IMR-90 (cell line): ENCODE measurements at regions not wholly inside any gene's neighbourhood (a gene's known extent, or its start where the extent isn't known, plus 50 kb on each side); places are given as distances from the start of the nearest gene placed in this dataset.

ENCODE experiments used
- BHLHE40 ChIP-seq: fragments of 150-350 bp; IDR thresholded peaks from 2 replicates; pipeline ENCODE4 v1.6.1; 2016; ENCODE audit warnings: mild to moderate bottlenecking, low read depth, low read length
- CEBPB ChIP-seq: IDR thresholded peaks from 2 replicates; pipeline ENCODE4 v1.6.1; 2012; ENCODE audit warnings: low read depth, low read length, improper control_type of control experiment
- MAFK ChIP-seq: IDR thresholded peaks from 2 replicates; pipeline ENCODE4 v1.6.1; 2012; ENCODE audit warnings: low read depth, low read length, improper control_type of control experiment
- MAZ ChIP-seq: IDR thresholded peaks from 2 replicates; pipeline ENCODE4 v1.6.1; 2012; ENCODE audit warnings: low read depth, mild to moderate bottlenecking, low read length, improper control_type of control experiment, moderate library complexity, borderline replicate concordance
- MXI1 ChIP-seq: IDR thresholded peaks from 2 replicates; pipeline ENCODE4 v1.6.1; 2012; ENCODE audit warnings: low read depth, mild to moderate bottlenecking, low read length, moderate library complexity, borderline replicate concordance
- POLR2A ChIP-seq: IDR thresholded peaks from 2 replicates; pipeline ENCODE4 v1.6.1; 2012; ENCODE audit warnings: mild to moderate bottlenecking, low read depth, low read length
- RAD21 ChIP-seq: IDR thresholded peaks from 2 replicates; pipeline ENCODE4 v1.6.1; 2012; ENCODE audit warnings: low read length, improper control_type of control experiment
- RFX5 ChIP-seq: IDR thresholded peaks from 2 replicates; pipeline ENCODE4 v1.8.0; 2012; ENCODE audit warnings: low read depth, mild to moderate bottlenecking, low read length, moderate library complexity
- SMC3 ChIP-seq: fragments of 150-350 bp; IDR thresholded peaks from 2 replicates; pipeline ENCODE4 v1.6.1; 2016; ENCODE audit warnings: low read depth, mild to moderate bottlenecking, antibody characterized with exemption, low read length, moderate library complexity
- USF2 ChIP-seq: fragments of 150-350 bp; IDR thresholded peaks from 2 replicates; pipeline ENCODE4 v1.6.1; 2017; ENCODE audit warnings: mild to moderate bottlenecking, antibody characterized with exemption, low read length, low read depth
- TF ChIP-seq, protein P1 (sequence below): conservative IDR thresholded peaks from 2 replicates; pipeline ENCODE4 v1.5.1; 2012; ENCODE audit warnings: mild to moderate bottlenecking, low read depth, low read length, improper control_type of control experiment

GRCh38 chr18:4581966-4582365, 126.9 kb upstream of the DLGAP1 start:
- no peak for TF ChIP-seq USF2
- no peak for TF ChIP-seq POLR2A
- TF ChIP-seq, protein P1, sequence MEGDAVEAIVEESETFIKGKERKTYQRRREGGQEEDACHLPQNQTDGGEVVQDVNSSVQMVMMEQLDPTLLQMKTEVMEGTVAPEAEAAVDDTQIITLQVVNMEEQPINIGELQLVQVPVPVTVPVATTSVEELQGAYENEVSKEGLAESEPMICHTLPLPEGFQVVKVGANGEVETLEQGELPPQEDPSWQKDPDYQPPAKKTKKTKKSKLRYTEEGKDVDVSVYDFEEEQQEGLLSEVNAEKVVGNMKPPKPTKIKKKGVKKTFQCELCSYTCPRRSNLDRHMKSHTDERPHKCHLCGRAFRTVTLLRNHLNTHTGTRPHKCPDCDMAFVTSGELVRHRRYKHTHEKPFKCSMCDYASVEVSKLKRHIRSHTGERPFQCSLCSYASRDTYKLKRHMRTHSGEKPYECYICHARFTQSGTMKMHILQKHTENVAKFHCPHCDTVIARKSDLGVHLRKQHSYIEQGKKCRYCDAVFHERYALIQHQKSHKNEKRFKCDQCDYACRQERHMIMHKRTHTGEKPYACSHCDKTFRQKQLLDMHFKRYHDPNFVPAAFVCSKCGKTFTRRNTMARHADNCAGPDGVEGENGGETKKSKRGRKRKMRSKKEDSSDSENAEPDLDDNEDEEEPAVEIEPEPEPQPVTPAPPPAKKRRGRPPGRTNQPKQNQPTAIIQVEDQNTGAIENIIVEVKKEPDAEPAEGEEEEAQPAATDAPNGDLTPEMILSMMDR = no peak
- TF ChIP-seq BHLHE40 = no peak
- TF ChIP-seq MAFK = no peak
- TF ChIP-seq SMC3 = no peak
- TF ChIP-seq RAD21 = no peak
- TF ChIP-seq RFX5 = no peak
- TF ChIP-seq CEBPB = no peak
- TF ChIP-seq MXI1 = no peak
- no peak for TF ChIP-seq MAZ
